H9 (cell line): ENCODE measurements at regions not wholly inside any gene's neighbourhood (a gene's known extent, or its start where the extent isn't known, plus 50 kb on each side); places are given as distances from the start of the nearest gene placed in this dataset.

Experiments
- DNase-seq: peaks from one replicate; pipeline ENCODE4 v3.0.0-alpha.2; 2017
- H2AFZ ChIP-seq: one replicate; pipeline ENCODE4 v1.6.1; 2013; ENCODE audit warnings: mild to moderate bottlenecking, low read length, control low read depth, moderate library complexity
- H2AK5ac ChIP-seq: 2 replicates; pipeline ENCODE4 v1.6.1; 2013; ENCODE audit warnings: low read length, control low read depth, mixed read lengths; ENCODE audit not compliant: insufficient read length
- H2BK120ac ChIP-seq: one replicate; pipeline ENCODE4 v1.6.1; 2013; ENCODE audit warnings: low read depth, mild to moderate bottlenecking, low read length, control low read depth, inconsistent platforms; ENCODE audit not compliant: poor library complexity, severe bottlenecking
- H2BK12ac ChIP-seq: 2 replicates; pipeline ENCODE4 v1.6.1; 2013; ENCODE audit warnings: low read length, control low read depth, mixed read lengths, low read depth; ENCODE audit not compliant: insufficient read length
- H2BK15ac ChIP-seq: 2 replicates; pipeline ENCODE4 v1.6.1; 2013; ENCODE audit warnings: low read depth, low read length, control low read depth
- H2BK20ac ChIP-seq: one replicate; pipeline ENCODE4 v1.6.1; 2013; ENCODE audit warnings: low read depth, mild to moderate bottlenecking, low read length, control low read depth, inconsistent platforms; ENCODE audit not compliant: poor library complexity, severe bottlenecking
- H2BK5ac ChIP-seq: 2 replicates; pipeline ENCODE4 v1.6.1; 2013; ENCODE audit warnings: low read length, control low read depth, mixed read lengths; ENCODE audit not compliant: insufficient read length
- H3K14ac ChIP-seq: 2 replicates; pipeline ENCODE4 v1.6.1; 2013; ENCODE audit warnings: low read length, control low read depth; ENCODE audit not compliant: insufficient read depth
- H3K18ac ChIP-seq: 2 replicates; pipeline ENCODE4 v1.6.1; 2013; ENCODE audit warnings: low read depth, mild to moderate bottlenecking, mixed read lengths, low read length, control low read depth; ENCODE audit not compliant: insufficient read length
- H3K23ac ChIP-seq: 2 replicates; pipeline ENCODE4 v1.6.1; 2013; ENCODE audit warnings: low read length, control low read depth, mixed read lengths, low read depth; ENCODE audit not compliant: insufficient read length
- H3K23me2 ChIP-seq: 2 replicates; pipeline ENCODE4 v1.6.1; 2013; ENCODE audit warnings: low read depth, mild to moderate bottlenecking, mixed read lengths, low read length, control low read depth; ENCODE audit not compliant: insufficient read length, poor library complexity, severe bottlenecking
- H3K27ac ChIP-seq: 2 replicates; pipeline ENCODE4 v1.5.1; 2013; ENCODE audit warnings: low read length, control low read depth, mixed read lengths, low read depth; ENCODE audit not compliant: insufficient read length
- H3K27me3 ChIP-seq: 2 replicates; pipeline ENCODE4 v1.6.1; 2013; ENCODE audit warnings: low read length, control low read depth, inconsistent platforms; ENCODE audit not compliant: insufficient read depth
- H3K4ac ChIP-seq: 2 replicates; pipeline ENCODE4 v1.6.1; 2013; ENCODE audit warnings: low read depth, mild to moderate bottlenecking, control low read depth, inconsistent platforms, low read length, moderate library complexity
- H3K4me1 ChIP-seq: 2 replicates; pipeline ENCODE4 v1.6.1; 2013; ENCODE audit warnings: low read length, control low read depth, inconsistent platforms; ENCODE audit not compliant: insufficient read depth
- H3K4me2 ChIP-seq: 2 replicates; pipeline ENCODE4 v1.6.1; 2013; ENCODE audit warnings: low read length, control low read depth, mixed read lengths; ENCODE audit not compliant: insufficient read length, insufficient read depth
- H3K56ac ChIP-seq: 2 replicates; pipeline ENCODE4 v1.6.1; 2013; ENCODE audit warnings: low read depth, mild to moderate bottlenecking, mixed read lengths, low read length, control low read depth; ENCODE audit not compliant: insufficient read length
- H3K79me1 ChIP-seq: 2 replicates; pipeline ENCODE4 v1.6.1; 2013; ENCODE audit warnings: low read depth, mild to moderate bottlenecking, moderate library complexity, low read length, control low read depth, inconsistent platforms; ENCODE audit not compliant: insufficient read depth, poor library complexity, severe bottlenecking
- H3K79me2 ChIP-seq: 2 replicates; pipeline ENCODE4 v1.6.1; 2013; ENCODE audit warnings: low read length, control low read depth, inconsistent platforms; ENCODE audit not compliant: insufficient read depth
- H3K9ac ChIP-seq: 2 replicates; pipeline ENCODE4 v1.6.1; 2013; ENCODE audit warnings: low read length, control low read depth, mixed read lengths; ENCODE audit not compliant: insufficient read length; ENCODE audit errors: extremely low read depth
- H3K9me3 ChIP-seq: one replicate; pipeline ENCODE4 v1.6.1; 2013; ENCODE audit warnings: low read depth, low read length, inconsistent platforms; ENCODE audit not compliant: control insufficient read depth
- H3T11ph ChIP-seq: one replicate; pipeline ENCODE4 v1.6.1; 2013; ENCODE audit warnings: mild to moderate bottlenecking, low read length, control low read depth, inconsistent platforms
- H4K20me1 ChIP-seq: one replicate; pipeline ENCODE4 v1.6.1; 2013; ENCODE audit not compliant: control insufficient read depth, insufficient read length, insufficient read depth
- H4K5ac ChIP-seq: 2 replicates; pipeline ENCODE4 v1.6.1; 2013; ENCODE audit warnings: low read depth, mild to moderate bottlenecking, mixed read lengths, low read length, control low read depth; ENCODE audit not compliant: insufficient read length
- H4K8ac ChIP-seq: replicated peaks from 2 replicates; pipeline ENCODE4 v1.6.1; 2013; ENCODE audit warnings: low read length, control low read depth, mixed read lengths, low read depth; ENCODE audit not compliant: insufficient read length
- H4K91ac ChIP-seq: 2 replicates; pipeline ENCODE4 v1.6.1; 2013; ENCODE audit warnings: low read depth, mild to moderate bottlenecking, moderate library complexity, mixed read lengths, low read length, control low read depth; ENCODE audit not compliant: insufficient read length
- H3K27ac Mint-ChIP-seq, 3 experiments: 2 replicates in 2 of 3; 3 replicates in 1 of 3; pipeline ENCODE4 v1.8.0; 2020 to 2021; ENCODE audit warnings: mixed read lengths in 3 of 3, mild to moderate bottlenecking in 1 of 3, moderate library complexity in 1 of 3
- H3K27me3 Mint-ChIP-seq: 2 replicates; pipeline ENCODE4 v1.8.0; 2021; ENCODE audit warnings: low read depth, mild to moderate bottlenecking, moderate library complexity, mixed read lengths
- H3K36me3 Mint-ChIP-seq, 3 experiments: 2 replicates in 2 of 3; 3 replicates in 1 of 3; pipeline ENCODE4 v1.8.0; 2020 to 2021; ENCODE audit warnings: low read depth in 3 of 3, mixed read lengths in 3 of 3; ENCODE audit not compliant: insufficient read depth in 1 of 3
- H3K4me1 Mint-ChIP-seq, 2 experiments: 2 replicates each; pipeline ENCODE4 v1.8.0; 2020; ENCODE audit warnings: mixed read lengths in 2 of 2
- H3K4me3 Mint-ChIP-seq, 2 experiments: 2 replicates in 1 of 2; 3 replicates in 1 of 2; pipeline ENCODE4 v1.8.0; 2020 to 2021; ENCODE audit warnings: mild to moderate bottlenecking in 2 of 2, mixed read lengths in 2 of 2, moderate library complexity in 1 of 2
- H3K9me3 Mint-ChIP-seq, 2 experiments: 2 replicates in 1 of 2; 3 replicates in 1 of 2; pipeline ENCODE4 v1.8.0; 2020; ENCODE audit warnings: mild to moderate bottlenecking in 2 of 2, mixed read lengths in 2 of 2, moderate library complexity in 1 of 2
- WGBS: extraction: QIAGEN DNeasy Blood & Tissue Kit; methylation state at CpG from one replicate; pipeline ENCODE4 v1.1.7; 2013; ENCODE audit warnings: missing lambda C conversion rate, low lambda C conversion rate, mixed read lengths; ENCODE audit not compliant: insufficient read length; ENCODE audit errors: extremely low coverage; 5-methylcytosine and 5-hydroxymethylcytosine counted together
- TF ChIP-seq, protein P1 (sequence below): fragments of 200-600 bp; sonication (generic); conservative IDR thresholded peaks from 3 replicates; pipeline ENCODE4 v1.8.0; 2021; ENCODE audit warnings: antibody characterized with exemption, mild to moderate bottlenecking

DNA sequence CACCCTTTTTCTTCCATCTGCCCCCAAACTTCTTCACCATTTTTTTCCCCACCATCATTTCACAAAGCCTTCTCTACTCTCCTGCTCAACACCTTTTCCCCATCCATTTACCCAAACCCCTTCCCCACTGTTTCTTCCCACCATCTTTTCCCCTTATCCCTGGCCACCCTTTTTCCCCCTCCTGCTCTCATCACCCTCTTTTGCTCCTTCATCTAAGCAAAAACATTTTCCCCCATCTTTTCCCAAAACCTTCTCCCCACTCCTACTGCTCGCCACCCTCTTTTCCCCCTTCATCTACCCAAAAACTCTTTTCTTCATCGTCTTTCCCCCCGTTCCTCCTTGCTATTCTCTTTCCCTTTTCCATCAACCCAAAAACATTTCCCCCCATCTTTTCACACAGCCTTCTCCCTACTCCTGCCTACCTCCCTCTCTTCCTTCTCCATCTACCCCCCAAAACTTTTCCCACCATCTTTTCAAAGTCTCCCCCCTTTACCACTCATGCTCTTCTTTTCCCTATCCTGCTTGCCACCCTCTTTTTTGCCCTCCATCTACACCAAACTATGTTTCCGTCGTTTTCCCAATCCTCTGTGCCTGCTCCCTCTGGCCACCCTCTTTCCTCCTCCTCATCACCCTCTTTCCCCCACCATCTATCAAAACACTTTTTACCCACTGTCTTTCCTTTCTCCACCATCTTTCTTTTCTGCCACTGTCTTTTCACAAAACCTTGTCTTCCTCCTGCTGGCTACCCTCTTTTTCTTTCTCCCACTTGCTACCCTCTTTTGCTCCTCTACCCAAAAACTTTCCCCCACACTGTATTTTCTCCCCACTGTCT, 205.8 kb upstream of the WSB1 start:
- no peak overlapping the region for H2AK5ac ChIP-seq
- H3K4me1 ChIP-seq = no peaks in the 10 kb centered on the region
- no peak overlapping the region for H3K18ac ChIP-seq
- Mint-ChIP-seq H3K9me3 (peaks cover 95 to 96% of the 10 kb centered on the region in 2 experiments), H3K27me3 (peaks cover 3% of the 10 kb centered on the region), H3K4me1 (no peaks in the 10 kb centered on the region), H3K27ac (no peak overlapping the region), H3K36me3 (peaks cover 11 to 42% (median 18%) of the 10 kb centered on the region in 3 experiments; a peak in 6 of 7 replicates), H3K4me3 (no peak overlapping the region)
- 99% methylated on average over 3 of the region's 5 CpGs for whole genome bisulfite sequencing
- H3K27ac ChIP-seq = no peak overlapping the region
- peaks cover 69% of the 10 kb centered on the region for H3K9me3 ChIP-seq
- no peaks in the 10 kb centered on the region for H3K79me1 ChIP-seq
- no peak overlapping the region for H2BK120ac ChIP-seq
- H3K23me2 ChIP-seq = no peaks in the 10 kb centered on the region
- TF ChIP-seq, protein P1, sequence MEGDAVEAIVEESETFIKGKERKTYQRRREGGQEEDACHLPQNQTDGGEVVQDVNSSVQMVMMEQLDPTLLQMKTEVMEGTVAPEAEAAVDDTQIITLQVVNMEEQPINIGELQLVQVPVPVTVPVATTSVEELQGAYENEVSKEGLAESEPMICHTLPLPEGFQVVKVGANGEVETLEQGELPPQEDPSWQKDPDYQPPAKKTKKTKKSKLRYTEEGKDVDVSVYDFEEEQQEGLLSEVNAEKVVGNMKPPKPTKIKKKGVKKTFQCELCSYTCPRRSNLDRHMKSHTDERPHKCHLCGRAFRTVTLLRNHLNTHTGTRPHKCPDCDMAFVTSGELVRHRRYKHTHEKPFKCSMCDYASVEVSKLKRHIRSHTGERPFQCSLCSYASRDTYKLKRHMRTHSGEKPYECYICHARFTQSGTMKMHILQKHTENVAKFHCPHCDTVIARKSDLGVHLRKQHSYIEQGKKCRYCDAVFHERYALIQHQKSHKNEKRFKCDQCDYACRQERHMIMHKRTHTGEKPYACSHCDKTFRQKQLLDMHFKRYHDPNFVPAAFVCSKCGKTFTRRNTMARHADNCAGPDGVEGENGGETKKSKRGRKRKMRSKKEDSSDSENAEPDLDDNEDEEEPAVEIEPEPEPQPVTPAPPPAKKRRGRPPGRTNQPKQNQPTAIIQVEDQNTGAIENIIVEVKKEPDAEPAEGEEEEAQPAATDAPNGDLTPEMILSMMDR = no peak
- H4K5ac ChIP-seq = no peak overlapping the region
- no peaks in the 10 kb centered on the region for H3K79me2 ChIP-seq
- H4K8ac ChIP-seq = no peak overlapping the region
- H3K9ac ChIP-seq = no peak overlapping the region
- H2BK20ac ChIP-seq = no peak overlapping the region
- H2AFZ ChIP-seq = no peak overlapping the region
- no peak overlapping the region for H2BK12ac ChIP-seq
- H3K4me2 ChIP-seq = no peak overlapping the region
- no peak overlapping the region for H4K91ac ChIP-seq
- H3K23ac ChIP-seq = no peak overlapping the region
- H3K56ac ChIP-seq = no peak overlapping the region
- H4K20me1 ChIP-seq = no peaks in the 10 kb centered on the region
- H3T11ph ChIP-seq = no peak overlapping the region
- no peak overlapping the region for H3K4ac ChIP-seq
- H3K27me3 ChIP-seq = no peaks in the 10 kb centered on the region
- H3K14ac ChIP-seq = no peak overlapping the region
- H2BK15ac ChIP-seq = no peak overlapping the region
- H2BK5ac ChIP-seq = no peak overlapping the region
- no peak for DNase-seq
